Stimulated activated CD4-positive, alpha-beta T cell treated with anti-CD3 and anti-CD28 coated beads, Interleukin-1b, Interleukin-23, amount 100 ng/mL, for 24 hours (primary cell): ENCODE measurements at regions not wholly inside any gene's neighbourhood (a gene's known extent, or its start where the extent isn't known, plus 50 kb on each side); places are given as distances from the start of the nearest gene placed in this dataset.
"Not testable (repeated sequence)": the region's sequence is repeated elsewhere in the genome, so short reads cannot be mapped to it uniquely, and the experiment has no call there.

Experiments used
- DNase-seq, 4 experiments: peaks; one replicate each; pipeline ENCODE4 v3.0.0-alpha.2; 2020; ENCODE audit warnings: low read depth in 4 of 4, low spot score in 1 of 4

GRCh38 chr1:199495432-199495831 is 532.1 kb upstream of the NR5A2 start:
- DNase-seq, result no peak

DNA sequence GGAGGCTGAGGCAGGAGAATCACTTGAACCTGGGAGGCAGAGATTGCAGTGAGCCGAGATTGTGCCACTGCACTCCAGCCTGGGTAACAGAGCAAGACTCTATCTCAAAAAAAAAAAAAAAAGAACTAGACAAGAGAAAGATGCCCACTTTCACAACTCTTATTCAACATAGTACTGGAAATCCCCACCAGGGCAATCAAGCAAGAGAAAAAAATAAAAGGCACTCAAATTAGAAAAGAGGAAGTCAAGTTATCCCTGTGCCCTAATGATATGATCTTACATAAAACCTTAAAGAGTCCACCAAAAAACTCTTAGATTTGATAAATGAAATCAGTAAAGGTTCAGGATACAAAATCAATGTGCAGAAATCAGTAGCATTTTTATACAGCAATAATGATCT is 528.7 kb upstream of the NR5A2 start:
- DNase-seq, result not testable (repeated sequence)

GRCh38 chr1:199508072-199508471 is 519.4 kb upstream of the NR5A2 start:
- no peak for DNase-seq

DNA sequence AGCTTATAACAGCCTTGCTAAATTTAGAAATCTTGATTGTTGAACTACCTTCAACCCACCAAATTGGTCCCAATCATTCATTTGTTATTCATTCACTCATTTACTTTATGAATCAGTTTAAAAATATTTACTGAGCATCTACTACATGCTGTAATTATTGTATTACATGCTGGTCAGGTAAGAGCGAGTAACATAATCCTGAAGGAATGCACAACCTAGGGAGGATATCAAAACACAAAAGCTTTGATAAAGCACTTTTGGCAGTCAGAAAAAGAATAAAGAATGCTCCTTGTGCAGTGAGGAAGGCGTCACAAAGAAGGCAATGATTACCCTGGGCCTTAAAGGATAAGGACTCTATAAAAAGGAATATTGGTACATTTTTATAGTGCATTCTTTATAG is 518.9 kb upstream of the NR5A2 start:
- no peak for DNase-seq

GRCh38 chr1:199509456-199509855 is 518.1 kb upstream of the NR5A2 start:
- DNase-seq, result no peak

- no peak for DNase-seq
These were observed 517.2 kb upstream of the NR5A2 start for GRCh38 chr1:199510314-199510713.

DNA sequence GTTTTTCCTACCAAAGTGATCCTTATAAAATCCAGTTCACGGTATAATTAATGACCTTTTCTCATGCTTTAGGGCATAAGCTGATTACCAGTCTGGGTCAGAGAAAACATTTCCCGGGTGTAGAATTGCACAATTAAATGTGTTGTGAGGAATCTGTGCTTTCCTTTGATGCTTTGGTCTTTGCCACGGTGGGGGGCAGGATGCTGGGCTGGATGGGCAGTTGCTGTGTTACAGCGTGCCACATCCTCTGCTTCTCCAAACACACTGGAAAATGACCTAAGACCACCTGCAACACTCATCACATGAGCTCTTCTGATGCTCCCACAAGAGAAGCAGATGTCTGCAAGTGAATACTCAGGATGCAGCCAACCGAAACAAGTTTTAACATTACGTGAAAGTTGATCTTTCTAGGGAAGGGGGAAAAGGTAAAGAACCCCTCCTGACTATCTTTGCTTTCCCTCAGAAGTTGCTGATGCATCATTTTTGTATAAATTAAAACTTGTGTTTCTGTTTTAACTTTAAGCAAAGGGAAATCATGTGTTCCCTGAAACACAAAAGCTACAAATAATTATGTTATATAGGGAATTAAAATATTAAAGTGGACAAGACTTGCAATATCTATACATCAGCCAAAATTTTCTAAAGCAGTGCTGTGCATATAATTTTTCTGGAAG is 515.3 kb upstream of the NR5A2 start:
- DNase-seq, result no peak

GRCh38 chr1:199515261-199515660 is 512.2 kb upstream of the NR5A2 start:
- DNase-seq, result no peak

GRCh38 chr1:199522338-199522737 is 505.2 kb upstream of the NR5A2 start:
- no peak for DNase-seq

DNA sequence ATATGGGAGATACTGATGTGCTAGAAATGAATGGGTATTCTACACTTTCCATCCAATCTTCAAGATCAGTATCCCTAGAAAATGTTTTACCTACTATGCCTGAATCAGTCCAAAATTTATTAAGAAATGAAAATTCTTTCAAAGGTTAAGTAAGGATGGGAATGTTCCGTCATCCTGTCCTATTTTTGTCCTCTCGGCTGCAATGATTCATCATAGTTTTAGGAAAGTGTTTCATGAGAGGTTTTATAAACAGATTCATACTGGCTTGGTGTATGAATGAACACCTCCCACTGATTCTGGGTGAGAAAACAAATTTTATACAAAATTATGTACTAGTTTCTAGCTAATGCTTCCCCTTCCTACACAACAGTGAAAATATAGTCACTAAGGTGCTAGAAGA is 504.6 kb upstream of the NR5A2 start:
- no peak for DNase-seq

DNA sequence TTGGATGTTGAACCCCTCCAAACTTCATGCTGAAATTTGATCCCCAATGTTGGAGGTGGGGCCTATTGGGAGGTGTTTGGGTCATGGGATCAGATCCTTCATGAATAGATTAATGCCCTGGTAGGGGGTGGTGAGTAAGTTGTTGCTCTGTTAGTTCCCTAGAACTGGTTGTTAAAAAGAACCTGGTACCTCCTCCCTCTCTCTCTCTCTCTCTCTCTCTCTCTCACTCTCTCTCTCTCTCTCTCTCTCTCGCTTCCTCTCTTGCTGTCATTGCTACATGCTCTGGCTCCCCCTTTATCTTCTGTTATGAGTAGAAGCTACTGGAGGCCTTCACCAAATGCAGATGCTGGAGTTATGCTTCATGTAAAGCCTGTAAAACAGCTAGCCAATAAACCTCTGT is 498.2 kb upstream of the NR5A2 start:
- DNase-seq, result no peak

GRCh38 chr1:199533361-199533760 is 494.1 kb upstream of the NR5A2 start:
- DNase-seq, result not testable (repeated sequence)

GRCh38 chr1:199545780-199546179 is 481.7 kb upstream of the NR5A2 start:
- no peak for DNase-seq

DNA sequence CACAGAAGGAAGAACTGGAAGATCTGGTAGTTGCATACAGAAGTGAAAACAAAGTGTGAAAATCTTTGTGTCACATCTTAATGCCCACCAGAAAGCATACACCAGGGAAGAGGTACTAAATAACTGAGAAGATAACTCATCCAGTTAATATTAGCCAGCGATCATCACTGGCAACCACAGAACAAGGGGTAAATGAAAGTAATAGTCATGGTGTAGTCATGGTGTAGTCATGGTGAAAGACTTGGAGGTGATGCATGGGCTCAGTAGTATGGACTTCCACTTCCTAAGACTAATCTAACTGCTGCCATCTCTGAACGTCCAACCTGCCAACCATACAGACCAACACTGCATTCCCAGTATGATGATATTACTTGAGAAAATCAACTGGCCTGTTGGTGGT is 481.2 kb upstream of the NR5A2 start:
- DNase-seq, result no peak

DNA sequence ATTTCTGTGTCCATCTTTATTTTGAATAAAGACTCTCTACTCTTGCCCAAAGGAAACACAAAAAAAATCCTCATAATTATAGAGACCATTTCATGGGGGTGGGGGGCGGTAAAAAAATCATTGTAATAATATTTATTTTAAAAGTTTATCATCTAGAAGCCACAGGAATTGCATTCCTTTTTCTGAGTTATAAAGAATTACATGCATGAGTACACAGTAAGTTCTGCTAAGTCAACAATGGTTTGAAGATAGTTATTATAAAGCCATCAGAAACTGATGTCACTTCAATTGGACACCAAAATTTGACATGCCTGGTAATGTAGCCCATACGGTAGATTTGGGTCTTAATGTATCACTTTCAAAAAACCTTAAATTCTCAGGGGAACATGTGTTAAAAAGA is 478.1 kb upstream of the NR5A2 start:
- no peak for DNase-seq

DNA sequence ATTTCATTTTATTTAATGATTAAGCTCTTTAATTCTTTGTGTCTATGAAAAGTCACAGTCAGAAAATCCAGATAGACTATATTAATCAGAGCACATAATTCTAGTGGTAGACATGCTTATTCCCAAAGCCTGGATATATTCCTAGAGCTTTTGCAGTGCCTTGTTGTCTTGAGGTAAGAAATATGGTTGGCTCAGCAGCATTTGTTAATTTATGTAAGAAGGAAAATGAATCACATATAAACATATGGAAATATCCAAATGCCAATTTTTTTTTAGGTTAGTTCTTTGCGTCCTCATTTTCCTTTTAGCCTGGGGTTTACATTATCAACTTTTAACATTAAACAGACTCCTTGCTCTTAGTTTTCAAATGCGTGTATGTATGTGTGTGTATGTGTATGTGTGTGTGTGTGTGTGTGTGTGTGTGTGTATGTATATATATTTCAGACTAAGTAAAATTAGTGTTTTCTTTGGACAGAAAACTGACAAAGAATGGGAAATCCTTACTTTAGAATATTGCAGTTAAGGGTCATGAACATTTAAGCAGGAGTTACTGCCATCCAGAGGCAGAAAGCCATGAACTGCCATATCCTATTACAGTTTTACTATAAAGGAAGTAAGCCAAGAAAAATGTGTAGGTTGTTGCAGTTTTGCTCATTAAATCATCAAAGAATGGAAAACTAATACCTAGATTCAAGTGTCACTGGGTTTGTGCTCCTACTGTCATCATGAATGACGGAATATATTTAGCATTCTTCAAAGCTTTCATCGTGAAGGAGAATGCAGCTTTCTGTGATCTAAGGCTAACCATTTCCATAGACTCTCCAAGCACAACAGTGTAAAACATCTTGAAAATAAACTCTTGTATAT is 477.1 kb upstream of the NR5A2 start:
- DNase-seq, result no peak

- DNase-seq, result peak in 1 of 4 experiments; percentile 13
These were observed 475.4 kb upstream of the NR5A2 start for GRCh38 chr1:199551967-199552565.

GRCh38 chr1:199553104-199553503 is 474.4 kb upstream of the NR5A2 start:
- DNase-seq, result no peak

DNA sequence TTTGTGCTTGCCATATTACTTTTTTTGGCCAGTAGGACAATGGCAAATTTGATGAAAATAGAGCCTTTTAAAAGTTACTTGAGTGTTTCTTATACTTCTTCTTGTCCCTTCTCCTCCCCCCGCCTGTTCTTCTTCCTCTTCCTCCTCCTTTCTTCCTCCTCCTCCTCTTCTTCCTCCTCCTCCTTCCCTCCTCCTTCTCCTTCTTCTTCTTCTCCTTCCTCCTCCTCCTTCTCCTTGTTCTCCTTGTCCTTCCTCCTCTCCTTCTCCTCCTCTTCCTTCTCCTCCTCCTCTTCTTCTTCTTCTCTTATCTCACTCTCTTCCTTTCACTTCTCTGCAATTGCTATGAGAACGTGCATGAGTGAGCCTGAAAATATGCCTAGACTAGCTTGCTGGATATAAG is 466.2 kb upstream of the NR5A2 start:
- no peak for DNase-seq

DNA sequence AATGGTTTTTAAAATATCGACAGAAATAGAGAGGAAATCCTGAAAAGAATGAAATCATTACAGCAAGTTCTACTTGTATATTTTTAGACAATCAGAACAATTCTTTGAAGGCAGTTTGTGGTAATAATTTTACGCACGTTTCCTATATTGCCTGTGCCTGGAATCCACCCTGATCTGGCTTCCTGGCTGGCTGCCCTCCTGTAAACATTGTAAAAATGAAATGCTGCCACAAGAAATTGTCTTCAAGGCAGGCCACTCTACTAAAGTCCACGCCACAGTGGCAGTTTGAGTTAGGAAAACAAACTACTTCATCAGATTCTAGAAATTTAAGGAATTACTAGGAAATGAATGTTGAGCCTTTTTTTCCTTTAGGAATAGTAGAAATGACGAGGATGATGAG is 454.5 kb upstream of the NR5A2 start:
- DNase-seq, result no peak

GRCh38 chr1:199574950-199575349 is 452.6 kb upstream of the NR5A2 start:
- no peak for DNase-seq

GRCh38 chr1:199580300-199580699 is 447.2 kb upstream of the NR5A2 start:
- DNase-seq, result no peak
